ENCODE measurements at regions not wholly inside any gene's neighbourhood (a gene's known extent, or its start where the extent isn't known, plus 50 kb on each side); places are given as distances from the start of the nearest gene placed in this dataset.

DNA sequence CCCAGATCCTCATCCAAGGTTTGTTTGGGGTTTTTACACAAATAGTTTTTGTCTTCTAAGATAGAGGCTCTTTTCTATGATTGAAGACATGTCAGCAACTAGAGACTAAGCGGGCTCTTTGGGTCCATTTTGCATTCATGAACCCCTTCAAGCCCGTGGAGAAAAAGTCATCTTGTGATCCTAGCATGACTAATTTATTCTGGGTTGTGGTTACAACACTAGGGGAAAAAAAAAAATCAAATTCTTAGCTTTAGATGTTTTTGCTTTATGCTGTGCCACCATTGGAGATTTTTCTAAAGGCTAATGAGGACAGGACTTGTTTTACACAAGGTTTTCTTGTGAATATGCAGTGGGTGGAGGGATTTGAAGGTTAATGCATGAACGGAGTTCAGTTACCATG lies 440.0 kb downstream of the PCDH7 start:
- Histone ChIP-seq H3K9ac (replicated peaks in 1 of 4; ENCODE audit: extremely low read depth in 1 of 4, low read depth in 3 of 4, low read length in 3 of 4) (no peak overlapping the region), H4K91ac (replicated peaks; ENCODE audit: insufficient read length, low read length) (no peak overlapping the region), H2AFZ (ENCODE audit: low read length) (no peak overlapping the region), H3K4me3 (ENCODE audit: extremely low read depth in 1 of 4, insufficient read depth in 2 of 4, low read depth in 3 of 4, low read length in 4 of 4) (no peak overlapping the region), H4K5ac (ENCODE audit: insufficient read length, low read depth, low read length) (no peak overlapping the region), H3K79me2 (ENCODE audit: control insufficient read depth in 1 of 2, insufficient read depth in 2 of 2, low read length in 2 of 2) (no peaks in the 10 kb centered on the region), H2BK120ac (replicated peaks; ENCODE audit: low read depth, low read length) (no peak overlapping the region), H3K27me3 (replicated peaks in 1 of 4; ENCODE audit: control insufficient read depth in 3 of 4, extremely low read depth in 1 of 4, insufficient read depth in 3 of 4, low read length in 3 of 4) (no peaks in the 10 kb centered on the region), H2BK15ac (ENCODE audit: low read length) (no peak overlapping the region), H3K18ac (ENCODE audit: extremely low read depth, low read length) (no peak overlapping the region), H3K56ac (replicated peaks; ENCODE audit: insufficient read length, low read depth, low read length) (no peak overlapping the region), H4K20me1 (replicated peaks in 1 of 2; ENCODE audit: control insufficient read depth in 1 of 2, insufficient read depth in 2 of 2, low read length in 2 of 2) (no peaks in the 10 kb centered on the region), H3K9me3 (ENCODE audit: insufficient read depth in 2 of 2, low read depth in 1 of 2, low read length in 1 of 2) (no peaks in the 10 kb centered on the region), H2BK20ac (ENCODE audit: low read length) (no peak overlapping the region), H3K14ac (ENCODE audit: insufficient read length) (no peak overlapping the region), H3K4me2 (ENCODE audit: insufficient read depth in 1 of 2, low read depth in 2 of 2, low read length in 2 of 2) (no peak overlapping the region), H3K23me2 (ENCODE audit: low read depth, low read length) (no peaks in the 10 kb centered on the region), H4K8ac (ENCODE audit: extremely low read depth, insufficient read depth, low read length) (no peak overlapping the region), H3K36me3 (ENCODE audit: control insufficient read depth in 2 of 4, insufficient read depth in 4 of 4, low read length in 3 of 4) (no peaks in the 10 kb centered on the region), H3K4me1 (replicated peaks in 1 of 4; ENCODE audit: control insufficient read depth in 3 of 4, insufficient read depth in 4 of 4, low read length in 3 of 4) (peaks cover 0 to 4% (median 0%) of the 10 kb centered on the region in 4 experiments; a peak in 1 of 7 replicates), H2BK5ac (ENCODE audit: low read depth, low read length) (no peak overlapping the region), H3K23ac (ENCODE audit: insufficient read length) (no peak overlapping the region), H3K79me1 (ENCODE audit: low read depth, low read length) (no peaks in the 10 kb centered on the region), H3K27ac (ENCODE audit: low read depth, low read length) (no peak overlapping the region), H2BK12ac (ENCODE audit: low read depth, low read length) (no peak overlapping the region), H3K4ac (replicated peaks; ENCODE audit: insufficient read length, low read depth, low read length) (no peak overlapping the region), H2AK5ac (ENCODE audit: low read depth, low read length) (no peak overlapping the region)
- WGBS, 2 experiments (ENCODE audit: extremely low coverage in 1 of 2, insufficient coverage in 1 of 2, insufficient read length in 1 of 2, insufficient replicate concordance in 2 of 2, low coverage in 1 of 2, low lambda C conversion rate in 2 of 2, missing lambda C conversion rate in 1 of 2), result 91% methylated on average over 3 of the region's 3 CpGs; no CpG with 5 or more reads in 1 of the 2 experiments
- DNase-seq (ENCODE audit: low read depth in 1 of 2, low spot score in 2 of 2) (no peak), FAIRE-seq (no peak)
- CTCF ChIA-PET (ENCODE audit: partially characterized antibody), result interaction anchor here (1.2 kb wide), 1 partner anchor 439 kb away, joined by 3 read pairs; no protein-coding TSS in a partner anchor
- POLR2A ChIA-PET (ENCODE audit: partially characterized antibody), result no interaction called here
- TF ChIP-seq YY1 (IDR thresholded peaks at IDR 0.05; ENCODE audit: low read depth, low read length), result no peak
- no peak for TF ChIP-seq SUZ12 (IDR thresholded peaks at IDR 0.05; ENCODE audit: low read length)
- no peak for TF ChIP-seq TAF1 (IDR thresholded peaks at IDR 0.05; ENCODE audit: low read depth, low read length)
- no peak for TF ChIP-seq SRF (IDR thresholded peaks at IDR 0.05; ENCODE audit: low read depth, low read length)
- no peak for TF ChIP-seq CHD1 (IDR thresholded peaks at IDR 0.05; ENCODE audit: low read depth, low read length)
- TF ChIP-seq POLR2A (IDR thresholded peaks at IDR 0.05; ENCODE audit: control extremely low read depth in 1 of 2, low read depth in 2 of 2, low read length in 2 of 2), result no peak
- TF ChIP-seq KDM1A (IDR thresholded peaks at IDR 0.05; ENCODE audit: borderline replicate concordance, low read length), result no peak
- no peak for TF ChIP-seq SP2 (IDR thresholded peaks at IDR 0.05; ENCODE audit: low read length)
- no peak for TF ChIP-seq ASH2L (IDR thresholded peaks at IDR 0.05; ENCODE audit: low read length)
- TF ChIP-seq POU5F1 (IDR thresholded peaks at IDR 0.05; ENCODE audit: low read depth, low read length), result no peak
